Mucosa of descending colon (tissue), 3 donors: ENCODE measurements at regions not wholly inside any gene's neighbourhood (a gene's known extent, or its start where the extent isn't known, plus 50 kb on each side); places are given as distances from the start of the nearest gene placed in this dataset.

ENCODE experiments used
- ATAC-seq: fragments of 200-7000 bp; cut with Tn5 transposase; one replicate; pipeline ENCODE4 v1.9.1; 2020; ENCODE audit warnings: mild to moderate bottlenecking, moderate library complexity
- DNase-seq, 3 donors: peaks; one replicate each; pipeline ENCODE4 v3.0.0-alpha.2; 2020
- H3K36me3 ChIP-seq: fragments of 200-600 bp; one replicate; pipeline ENCODE4 v1.8.0; 2021; ENCODE audit warnings: low read depth, mild to moderate bottlenecking
- H3K4me1 ChIP-seq: fragments of 200-600 bp; one replicate; pipeline ENCODE4 v1.8.0; 2021; ENCODE audit warnings: low read depth, mild to moderate bottlenecking
- H3K4me3 ChIP-seq: fragments of 200-600 bp; one replicate; pipeline ENCODE4 v1.8.0; 2021; ENCODE audit warnings: mild to moderate bottlenecking
- H3K9me3 ChIP-seq: fragments of 200-600 bp; one replicate; pipeline ENCODE4 v1.8.0; 2021; ENCODE audit warnings: mild to moderate bottlenecking
- intact Hi-C, 2 donors: fragments of 100-400 bp; cut with DNase I in 1 of 2; cut with micrococcal nuclease in 1 of 2; formaldehyde crosslinking; loops; one replicate each; pipeline versions ENCODE4 v1.11.0 to v1.11.1; 2022; cut with DNase I, micrococcal nuclease
- TF ChIP-seq, protein P1 (sequence below): fragments of 200-600 bp; IDR thresholded peaks from one replicate; pipeline ENCODE4 v1.8.0; 2022; ENCODE audit warnings: antibody characterized with exemption, mild to moderate bottlenecking
- donor health status: DM: no; HTN: no; CAD: no; lungs with moderate emphysema.
- donor health status: DM: no; HTN: no; CAD: no.
- donor health status: DM: no; HTN: yes; CAD: no.

DNA sequence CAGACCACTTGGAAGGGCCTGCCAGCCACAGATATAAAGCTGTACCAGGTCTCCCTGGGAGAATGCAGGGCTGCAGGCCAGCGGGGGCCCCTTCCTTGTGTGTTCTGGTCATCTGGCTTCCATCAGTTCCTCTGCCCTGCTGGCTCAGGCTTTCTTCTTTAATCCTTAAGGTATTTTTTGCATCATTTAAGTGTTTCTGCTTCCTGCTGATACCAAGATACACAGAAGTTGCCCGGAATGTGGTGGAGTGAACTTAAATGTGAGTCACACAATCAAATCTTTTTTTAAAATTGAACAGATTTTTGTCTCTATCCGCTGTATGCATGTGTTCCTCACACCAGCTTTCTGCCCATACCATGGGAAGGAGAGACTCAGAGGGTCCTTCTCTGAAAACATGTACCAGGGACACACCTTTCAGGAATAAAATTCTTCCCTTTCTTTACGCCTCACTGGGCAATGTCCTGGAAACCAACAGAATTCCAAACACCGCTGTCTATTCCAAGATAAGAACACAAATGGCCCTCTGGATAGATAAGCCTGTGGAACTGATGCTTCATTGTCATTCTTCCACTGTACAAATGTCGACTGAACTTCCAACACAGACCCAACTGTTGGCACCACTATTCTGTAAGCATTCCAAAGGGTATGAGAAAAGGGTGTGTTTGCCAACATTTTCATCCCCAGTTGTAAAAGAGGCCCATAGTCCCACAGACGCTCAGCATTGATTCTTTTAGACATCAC lies 206.2 kb upstream of the MYLIP start:
- intact Hi-C loops: no loop called here
- H3K4me3 ChIP-seq: no peak overlapping the region
- TF ChIP-seq, protein P1, sequence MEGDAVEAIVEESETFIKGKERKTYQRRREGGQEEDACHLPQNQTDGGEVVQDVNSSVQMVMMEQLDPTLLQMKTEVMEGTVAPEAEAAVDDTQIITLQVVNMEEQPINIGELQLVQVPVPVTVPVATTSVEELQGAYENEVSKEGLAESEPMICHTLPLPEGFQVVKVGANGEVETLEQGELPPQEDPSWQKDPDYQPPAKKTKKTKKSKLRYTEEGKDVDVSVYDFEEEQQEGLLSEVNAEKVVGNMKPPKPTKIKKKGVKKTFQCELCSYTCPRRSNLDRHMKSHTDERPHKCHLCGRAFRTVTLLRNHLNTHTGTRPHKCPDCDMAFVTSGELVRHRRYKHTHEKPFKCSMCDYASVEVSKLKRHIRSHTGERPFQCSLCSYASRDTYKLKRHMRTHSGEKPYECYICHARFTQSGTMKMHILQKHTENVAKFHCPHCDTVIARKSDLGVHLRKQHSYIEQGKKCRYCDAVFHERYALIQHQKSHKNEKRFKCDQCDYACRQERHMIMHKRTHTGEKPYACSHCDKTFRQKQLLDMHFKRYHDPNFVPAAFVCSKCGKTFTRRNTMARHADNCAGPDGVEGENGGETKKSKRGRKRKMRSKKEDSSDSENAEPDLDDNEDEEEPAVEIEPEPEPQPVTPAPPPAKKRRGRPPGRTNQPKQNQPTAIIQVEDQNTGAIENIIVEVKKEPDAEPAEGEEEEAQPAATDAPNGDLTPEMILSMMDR: no peak
- DNase-seq: no peak
- H3K4me1 ChIP-seq: no peaks in the 10 kb centered on the region
- ATAC-seq: no peak
- no peaks in the 10 kb centered on the region for H3K36me3 ChIP-seq
- no peaks in the 10 kb centered on the region for H3K9me3 ChIP-seq

DNA sequence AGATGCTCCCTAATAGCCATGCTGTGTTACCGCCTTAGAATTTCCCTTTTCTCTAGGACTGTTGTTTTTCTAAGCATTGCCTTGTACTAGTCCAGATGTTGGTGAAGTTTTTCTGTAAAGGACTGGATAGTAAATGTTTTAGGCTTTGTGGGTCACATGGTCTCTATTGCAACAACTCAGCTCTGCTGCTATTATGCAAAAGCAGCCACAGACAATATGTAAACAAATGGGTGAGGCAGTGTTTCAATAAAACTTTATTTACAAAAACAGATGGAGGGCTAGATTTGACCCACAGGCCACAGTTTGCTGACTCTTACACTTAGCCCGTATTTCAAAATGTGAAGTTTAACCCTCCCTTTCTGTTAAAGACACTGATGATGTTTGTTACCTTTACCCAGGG lies 207.6 kb upstream of the MYLIP start:
- Histone ChIP-seq H3K9me3 (no peaks in the 10 kb centered on the region), H3K36me3 (no peaks in the 10 kb centered on the region), H3K4me1 (no peaks in the 10 kb centered on the region), H3K4me3 (no peak overlapping the region)
- intact Hi-C loops: no loop called here
- TF ChIP-seq, protein P1: no peak
- DNase-seq (no peak), ATAC-seq (no peak)

DNA sequence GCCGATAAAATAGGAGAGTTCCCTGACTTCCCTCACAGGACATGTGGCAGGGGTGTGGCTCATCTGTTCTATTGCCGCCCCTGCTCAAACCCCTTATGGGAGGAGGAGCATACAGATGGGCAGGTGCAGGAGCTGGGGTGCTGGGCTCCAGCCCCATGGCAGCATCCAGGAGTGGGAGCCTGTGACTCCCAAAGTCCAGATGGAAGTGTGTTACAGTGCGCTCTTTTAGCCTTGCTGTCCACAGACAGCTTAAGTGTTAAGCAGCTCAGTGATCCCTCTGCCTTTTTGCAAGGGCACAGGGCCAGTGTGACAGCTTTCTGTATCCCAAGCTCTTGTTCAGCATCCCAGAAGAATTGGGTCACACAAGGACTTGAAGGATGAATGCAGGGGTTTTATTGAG lies 212.3 kb upstream of the MYLIP start:
- Histone ChIP-seq H3K4me3 (no peak overlapping the region), H3K36me3 (no peaks in the 10 kb centered on the region), H3K9me3 (no peaks in the 10 kb centered on the region), H3K4me1 (no peaks in the 10 kb centered on the region)
- intact Hi-C loops: no loop called here
- DNase-seq (no peak), ATAC-seq (no peak)
- TF ChIP-seq, protein P1: no peak

DNA sequence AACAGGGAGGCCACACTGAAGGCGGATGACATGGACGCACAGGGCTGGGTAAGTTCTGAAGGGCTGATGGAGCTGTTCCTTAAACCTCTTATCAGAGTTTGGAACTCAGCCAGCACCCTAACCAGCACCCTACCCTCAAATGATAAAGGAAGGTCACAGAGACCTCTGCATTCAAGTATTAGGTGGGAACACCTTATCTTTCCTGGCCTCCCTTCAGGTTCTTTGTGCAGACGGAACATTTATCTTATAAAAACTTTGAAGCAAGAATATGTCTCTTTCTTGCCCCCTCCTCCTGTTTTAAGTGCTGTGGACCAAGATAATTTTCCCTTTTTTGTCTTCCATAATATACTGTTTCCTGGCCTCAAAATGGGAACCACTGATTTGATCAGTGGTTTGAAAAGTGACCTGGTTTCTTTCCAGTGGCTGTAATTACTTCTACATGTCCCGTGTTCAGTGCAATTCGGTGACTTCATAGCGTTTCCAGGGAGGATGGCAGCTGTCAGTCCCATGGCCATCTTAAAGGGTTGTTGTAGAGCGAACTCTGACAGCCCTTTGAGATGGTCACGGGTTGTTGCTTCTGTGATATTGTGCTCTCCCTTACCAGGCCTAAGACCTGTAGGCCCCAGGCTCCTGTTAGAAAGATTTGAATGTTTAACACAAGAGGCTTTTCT lies 213.2 kb upstream of the MYLIP start:
- TF ChIP-seq, protein P1: no peak
- Histone ChIP-seq H3K36me3 (no peaks in the 10 kb centered on the region), H3K4me3 (no peak overlapping the region), H3K4me1 (no peaks in the 10 kb centered on the region), H3K9me3 (no peaks in the 10 kb centered on the region)
- DNase-seq (no peak), ATAC-seq (no peak)
- intact Hi-C loops: no loop called here

DNA sequence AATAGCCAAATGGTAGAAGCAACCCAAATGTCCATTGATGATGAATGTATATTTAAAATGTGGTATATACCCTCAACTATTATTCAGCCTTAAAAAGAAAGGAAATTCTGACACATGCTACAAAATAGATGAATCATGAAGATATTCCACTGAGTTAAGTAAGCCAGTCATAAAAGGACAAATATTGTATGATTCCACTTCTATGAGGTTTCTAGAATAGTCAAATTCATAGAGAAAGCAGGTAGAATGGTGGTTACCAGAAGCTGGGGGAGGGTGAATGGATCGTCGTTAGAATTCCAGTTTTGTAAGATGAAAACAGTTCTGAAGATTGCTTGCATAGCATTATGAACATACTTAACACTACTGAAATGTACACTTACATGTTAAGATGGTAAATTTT lies 214.3 kb upstream of the MYLIP start:
- no peak overlapping the region for H3K4me3 ChIP-seq
- intact Hi-C loops: no loop called here

More for the DNA sequence above, 214.3 kb upstream of the MYLIP start:
- DNase-seq: no peak
- no peaks in the 10 kb centered on the region for H3K9me3 ChIP-seq
- H3K4me1 ChIP-seq: no peaks in the 10 kb centered on the region
- TF ChIP-seq, protein P1: no peak
- no peaks in the 10 kb centered on the region for H3K36me3 ChIP-seq
- ATAC-seq: no peak
